HUES64 (cell line): ENCODE measurements at regions not wholly inside any gene's neighbourhood (a gene's known extent, or its start where the extent isn't known, plus 50 kb on each side); places are given as distances from the start of the nearest gene placed in this dataset.

Experiments used
- H3K27ac ChIP-seq: 2 replicates; pipeline ENCODE4 v1.7.0; 2013; ENCODE audit warnings: low read depth, low read length, inconsistent platforms
- H3K27me3 ChIP-seq: 2 replicates; pipeline ENCODE4 v1.6.1; 2013; ENCODE audit warnings: mild to moderate bottlenecking, low read length; ENCODE audit not compliant: insufficient read depth
- H3K36me3 ChIP-seq: 2 replicates; pipeline ENCODE4 v1.6.1; 2013; ENCODE audit warnings: mild to moderate bottlenecking, low read length; ENCODE audit not compliant: insufficient read depth
- H3K4me1 ChIP-seq: 2 replicates; pipeline ENCODE4 v1.6.1; 2013; ENCODE audit warnings: mild to moderate bottlenecking, low read length, moderate library complexity; ENCODE audit not compliant: insufficient read depth
- H3K4me3 ChIP-seq: 2 replicates; pipeline ENCODE4 v1.5.1; 2013; ENCODE audit warnings: mild to moderate bottlenecking, low read length, moderate library complexity
- H3K9ac ChIP-seq: 2 replicates; pipeline ENCODE4 v1.6.1; 2013; ENCODE audit warnings: mild to moderate bottlenecking, low read depth, low read length
- H3K9me3 ChIP-seq: 2 replicates; pipeline ENCODE4 v1.6.1; 2013; ENCODE audit warnings: low read depth, low read length; ENCODE audit not compliant: insufficient read depth
- WGBS: fragments of 150-250, 120-280 bp; methylation state at CpG from one replicate; pipeline ENCODE4 v1.1.7; 2013; ENCODE audit warnings: missing lambda C conversion rate; 5-methylcytosine and 5-hydroxymethylcytosine counted together

DNA sequence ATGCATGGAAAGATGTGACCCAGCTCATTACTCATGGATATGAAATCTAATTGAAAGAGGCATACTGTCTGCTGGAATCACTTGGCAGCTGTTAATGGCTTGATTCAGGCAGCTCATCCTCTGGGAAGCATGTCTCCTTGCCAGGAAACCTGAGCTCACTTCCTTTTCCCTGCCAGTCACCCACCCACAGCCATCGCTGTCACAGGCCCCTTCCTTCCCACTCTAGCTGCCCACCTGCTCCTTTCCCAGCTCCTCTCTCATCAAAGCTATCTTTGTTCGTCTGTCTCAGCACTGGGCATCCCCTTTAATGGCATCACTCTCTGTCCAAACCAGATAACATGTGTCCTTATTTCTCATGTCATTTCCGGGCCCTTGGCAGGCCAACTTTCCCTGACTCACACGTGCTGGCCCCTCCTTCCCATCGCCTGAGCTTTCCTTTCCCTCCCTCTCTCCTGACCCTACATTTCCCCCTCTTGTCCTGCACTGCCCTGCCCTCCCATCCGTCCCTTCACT, 721.9 kb downstream of the TNS3 start:
- 82% methylated on average over 6 of the region's 6 CpGs for WGBS

DNA sequence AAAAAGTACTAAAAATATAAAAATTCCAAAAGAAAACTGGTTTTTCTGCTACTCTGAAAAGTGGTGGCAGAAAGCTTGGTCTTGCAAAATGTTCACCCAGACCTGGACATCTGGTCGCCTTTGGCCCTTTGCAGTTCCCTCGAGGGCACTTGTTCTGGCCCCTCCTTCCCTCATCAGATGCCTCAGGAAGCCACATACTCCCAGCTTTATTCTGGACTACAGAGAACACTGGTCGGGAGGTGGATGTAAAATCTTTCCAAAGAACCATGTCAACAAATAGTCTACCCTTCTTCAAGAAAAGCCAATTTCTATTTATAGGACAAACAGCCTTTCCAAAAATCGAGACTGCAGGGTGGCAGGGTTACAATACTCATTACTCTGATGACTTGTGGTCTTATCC, 726.1 kb downstream of the TNS3 start:
- Histone ChIP-seq H3K4me1 (no peaks in the 10 kb centered on the region), H3K27ac (no peak overlapping the region), H3K9ac (no peak overlapping the region), H3K27me3 (no peaks in the 10 kb centered on the region), H3K36me3 (no peaks in the 10 kb centered on the region), H3K9me3 (no peaks in the 10 kb centered on the region), H3K4me3 (no peak overlapping the region)
- WGBS: 88% methylated on average over 4 of the region's 4 CpGs

More for the DNA sequence above, 721.9 kb downstream of the TNS3 start:
- H3K27me3 ChIP-seq: no peaks in the 10 kb centered on the region
- no peak overlapping the region for H3K4me3 ChIP-seq
- no peaks in the 10 kb centered on the region for H3K9me3 ChIP-seq
- no peak overlapping the region for H3K9ac ChIP-seq
- H3K27ac ChIP-seq: no peak overlapping the region
- H3K4me1 ChIP-seq: no peaks in the 10 kb centered on the region
- H3K36me3 ChIP-seq: no peaks in the 10 kb centered on the region

DNA sequence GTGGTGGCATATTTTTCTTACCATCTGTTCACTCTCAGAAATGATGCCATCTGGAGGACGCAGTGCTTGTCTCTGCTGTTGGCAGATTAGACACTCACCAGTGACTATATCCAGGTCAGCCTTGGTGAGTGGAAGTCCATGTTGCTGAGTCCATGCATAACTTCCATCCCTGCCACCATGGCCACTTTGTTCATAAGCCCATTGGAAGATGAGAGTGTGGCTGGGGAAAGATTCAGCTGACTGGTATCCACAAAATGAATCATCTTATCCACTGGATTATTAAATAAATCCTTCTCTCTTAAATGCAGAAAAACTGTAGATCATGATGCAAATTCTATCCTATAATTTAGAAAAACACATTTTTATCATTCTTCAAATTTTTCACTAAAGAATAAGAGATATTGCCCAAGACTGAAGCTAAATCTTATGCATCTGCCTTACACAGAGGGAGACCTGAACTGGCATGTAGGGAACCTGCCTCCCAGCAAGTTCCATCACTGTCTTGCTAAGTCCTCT, 726.9 kb downstream of the TNS3 start:
- H3K27ac ChIP-seq: no peak overlapping the region
- H3K36me3 ChIP-seq: no peaks in the 10 kb centered on the region
- no peaks in the 10 kb centered on the region for H3K9me3 ChIP-seq
- H3K4me3 ChIP-seq: no peak overlapping the region
- H3K4me1 ChIP-seq: no peaks in the 10 kb centered on the region
- H3K27me3 ChIP-seq: no peaks in the 10 kb centered on the region
- H3K9ac ChIP-seq: no peak overlapping the region
- WGBS: 89% methylated on average over 1 of the region's 1 CpG

DNA sequence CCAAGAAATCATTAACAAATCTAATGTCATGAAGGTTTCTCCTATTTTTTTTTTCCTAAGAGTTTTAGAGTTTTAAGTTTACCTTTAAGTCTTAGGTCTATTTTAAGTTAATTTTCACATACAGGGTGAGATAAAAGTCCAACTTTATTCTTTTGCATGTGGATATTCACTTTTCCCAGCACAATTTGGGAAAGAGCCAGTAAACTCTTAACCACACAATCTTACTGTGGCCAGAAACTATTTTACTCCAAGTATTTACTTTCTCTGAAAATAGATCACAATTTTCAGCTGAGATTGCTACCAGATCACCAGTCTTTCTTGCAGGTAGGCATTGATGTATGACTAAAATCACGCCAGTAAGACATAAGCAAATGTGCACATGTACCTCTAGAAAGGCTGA, 728.5 kb downstream of the TNS3 start:
- H3K9ac ChIP-seq: no peak overlapping the region
- H3K27me3 ChIP-seq: no peaks in the 10 kb centered on the region
- H3K27ac ChIP-seq: no peak overlapping the region
- no peaks in the 10 kb centered on the region for H3K36me3 ChIP-seq
- H3K9me3 ChIP-seq: no peaks in the 10 kb centered on the region
- H3K4me3 ChIP-seq: no peak overlapping the region
- no peaks in the 10 kb centered on the region for H3K4me1 ChIP-seq
- WGBS: 96% methylated on average over 1 of the region's 1 CpG

DNA sequence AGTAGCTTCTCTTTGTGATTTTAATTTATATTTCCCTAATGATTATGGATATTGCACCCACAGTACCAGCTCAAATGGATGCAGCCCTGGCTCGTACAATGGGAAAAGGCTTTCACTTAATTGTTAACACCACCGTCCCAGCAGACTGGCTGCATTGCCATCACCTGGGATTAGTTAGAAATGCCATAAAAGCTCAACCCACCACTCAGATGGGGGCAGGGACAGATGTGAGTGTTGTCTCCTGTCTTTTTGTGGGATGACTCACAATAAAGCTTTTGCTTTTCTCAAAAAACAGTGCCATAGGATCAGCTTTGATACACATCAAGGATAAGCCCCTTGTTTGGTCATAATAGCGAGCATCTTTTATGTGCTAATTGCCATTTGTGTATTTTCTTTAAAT, 729.1 kb downstream of the TNS3 start:
- Histone ChIP-seq H3K9ac (no peak overlapping the region), H3K4me1 (no peaks in the 10 kb centered on the region), H3K27ac (no peak overlapping the region), H3K36me3 (no peaks in the 10 kb centered on the region), H3K4me3 (no peak overlapping the region), H3K9me3 (no peaks in the 10 kb centered on the region), H3K27me3 (no peaks in the 10 kb centered on the region)
- 86% methylated on average over 2 of the region's 3 CpGs for WGBS

DNA sequence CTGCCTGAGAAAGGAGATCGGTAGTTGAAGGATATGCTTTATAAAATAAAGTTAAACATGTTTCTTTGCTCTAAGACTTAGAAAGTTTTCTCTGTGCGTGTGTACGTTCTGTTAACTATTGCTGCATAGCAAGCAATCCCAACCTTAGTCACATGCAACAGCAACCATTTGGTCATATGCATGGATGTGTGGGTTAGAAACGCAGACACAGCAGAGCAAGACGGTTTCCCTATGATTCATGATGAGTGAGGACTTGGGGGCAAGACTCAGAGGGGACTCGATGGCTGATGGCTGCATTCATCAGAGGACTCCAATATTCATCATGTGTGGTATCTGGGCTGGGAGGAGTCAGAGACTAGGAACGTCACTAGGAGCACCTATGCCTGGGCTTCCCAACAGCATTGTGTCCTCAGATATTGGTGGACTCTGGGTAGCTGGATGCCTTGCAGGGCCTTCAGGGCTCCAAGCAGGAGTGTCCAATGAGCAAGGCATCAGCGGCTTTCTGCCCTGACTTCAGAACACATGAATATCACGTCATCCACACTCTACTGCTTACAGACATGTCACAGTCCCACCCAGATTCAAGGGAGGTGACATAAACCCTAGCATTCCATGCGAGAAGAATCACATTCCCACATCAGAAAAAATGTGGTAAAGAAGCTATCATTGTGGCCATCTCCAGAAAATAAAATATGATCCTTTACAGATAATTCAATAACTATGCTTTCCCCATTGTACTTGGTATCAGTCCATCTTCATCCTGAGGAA, 731.2 kb downstream of the TNS3 start:
- H3K27me3 ChIP-seq: no peaks in the 10 kb centered on the region
- no peak overlapping the region for H3K27ac ChIP-seq
- H3K9ac ChIP-seq: no peak overlapping the region
- no peak overlapping the region for H3K4me3 ChIP-seq
- 96% methylated on average over 10 of the region's 10 CpGs for WGBS
- no peaks in the 10 kb centered on the region for H3K9me3 ChIP-seq
- H3K36me3 ChIP-seq: no peaks in the 10 kb centered on the region
- no peaks in the 10 kb centered on the region for H3K4me1 ChIP-seq

DNA sequence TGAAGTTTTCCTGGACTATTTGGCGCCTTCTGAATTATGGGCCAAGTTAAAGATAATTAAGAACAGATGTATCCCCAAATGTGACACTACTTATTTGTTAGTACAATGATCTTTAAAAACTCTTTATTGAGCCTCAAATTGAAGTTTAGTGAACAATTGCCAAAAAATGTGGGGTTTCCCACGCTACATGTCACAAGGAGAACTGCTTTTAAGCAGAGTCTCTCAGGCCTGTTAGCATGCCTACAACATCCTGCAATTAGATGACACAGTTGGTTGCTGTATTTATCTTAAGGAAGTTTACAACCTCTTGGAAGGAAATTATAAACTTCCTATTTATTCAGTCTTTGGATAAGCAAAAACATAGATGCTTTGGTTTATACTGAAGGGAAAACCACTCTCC, 733.0 kb downstream of the TNS3 start:
- Histone ChIP-seq H3K9ac (no peak overlapping the region), H3K36me3 (no peaks in the 10 kb centered on the region), H3K27ac (no peak overlapping the region), H3K9me3 (no peaks in the 10 kb centered on the region), H3K4me3 (no peak overlapping the region), H3K4me1 (no peaks in the 10 kb centered on the region), H3K27me3 (no peaks in the 10 kb centered on the region)
- 89% methylated on average over 2 of the region's 2 CpGs for WGBS

DNA sequence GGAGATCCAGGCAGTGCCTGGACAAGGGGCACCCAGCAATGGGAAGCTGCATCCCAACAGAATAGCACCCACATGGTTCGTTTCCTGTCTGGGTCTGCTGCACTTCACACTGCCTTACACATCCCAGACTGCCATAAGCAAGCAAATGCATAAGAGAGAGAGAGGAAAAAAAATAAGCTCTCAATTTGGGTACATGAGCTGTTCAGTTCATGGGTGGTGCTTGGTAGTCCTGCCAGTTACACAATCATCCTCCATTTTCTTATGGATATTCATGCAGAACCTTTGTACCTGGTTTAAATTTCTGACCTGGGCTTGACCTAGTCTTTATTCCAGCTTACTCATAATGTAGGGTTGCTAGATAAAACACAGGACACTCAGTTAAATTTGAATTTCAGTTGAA, 733.6 kb downstream of the TNS3 start:
- no peaks in the 10 kb centered on the region for H3K36me3 ChIP-seq
- 75% methylated on average over 1 of the region's 1 CpG for WGBS
- H3K9me3 ChIP-seq: no peaks in the 10 kb centered on the region
- H3K9ac ChIP-seq: no peak overlapping the region
- no peaks in the 10 kb centered on the region for H3K27me3 ChIP-seq
- no peak overlapping the region for H3K4me3 ChIP-seq
- H3K27ac ChIP-seq: no peak overlapping the region
- H3K4me1 ChIP-seq: no peaks in the 10 kb centered on the region

DNA sequence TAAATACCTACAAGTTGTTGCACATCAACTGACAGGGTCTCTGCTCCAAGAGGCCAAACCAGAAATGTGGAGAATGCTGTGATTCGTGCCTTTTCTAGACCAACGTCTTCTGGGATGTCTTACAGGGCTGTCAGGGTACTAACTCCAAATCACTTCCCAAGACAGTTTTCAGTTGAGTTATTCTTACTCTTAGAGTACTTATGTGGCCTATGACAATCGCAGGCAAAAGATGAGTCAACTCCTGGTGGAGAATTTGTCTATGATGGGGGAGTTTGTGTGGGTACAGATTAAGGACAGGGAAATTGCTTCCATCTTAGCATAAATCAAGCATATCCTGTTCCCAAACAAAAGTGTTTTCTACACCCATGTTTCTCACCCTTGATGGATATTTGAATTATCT, 734.8 kb downstream of the TNS3 start:
- Histone ChIP-seq H3K27me3 (no peaks in the 10 kb centered on the region), H3K9me3 (no peaks in the 10 kb centered on the region), H3K27ac (no peak overlapping the region), H3K36me3 (no peaks in the 10 kb centered on the region), H3K4me1 (no peaks in the 10 kb centered on the region), H3K9ac (no peak overlapping the region), H3K4me3 (no peak overlapping the region)
- 97% methylated on average over 3 of the region's 3 CpGs for WGBS

DNA sequence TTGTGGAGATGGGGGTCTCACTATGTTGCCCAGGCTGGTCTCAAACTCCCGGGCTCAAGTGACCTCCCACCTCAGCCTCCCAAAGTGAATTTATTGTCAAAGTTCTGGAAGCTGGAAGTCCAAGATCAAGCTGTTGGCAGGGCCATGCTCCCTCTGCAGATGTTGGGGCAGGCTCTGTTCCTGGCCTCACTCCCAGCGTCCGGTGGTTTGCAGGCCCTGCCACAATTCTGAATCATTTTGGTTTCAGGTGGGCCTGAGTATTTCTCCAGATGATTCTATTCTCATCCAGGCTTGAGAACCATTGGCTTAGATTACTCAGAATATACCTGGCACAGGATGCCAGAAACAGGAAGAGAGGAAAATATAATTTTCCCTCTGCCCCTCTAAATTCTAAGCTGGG, 737.4 kb downstream of the TNS3 start:
- H3K4me1 ChIP-seq: no peaks in the 10 kb centered on the region
- WGBS: 67% methylated on average over 3 of the region's 3 CpGs
- no peaks in the 10 kb centered on the region for H3K27me3 ChIP-seq
- H3K36me3 ChIP-seq: no peaks in the 10 kb centered on the region
- no peak overlapping the region for H3K9ac ChIP-seq
- no peaks in the 10 kb centered on the region for H3K9me3 ChIP-seq
- H3K27ac ChIP-seq: no peak overlapping the region
- H3K4me3 ChIP-seq: no peak overlapping the region

DNA sequence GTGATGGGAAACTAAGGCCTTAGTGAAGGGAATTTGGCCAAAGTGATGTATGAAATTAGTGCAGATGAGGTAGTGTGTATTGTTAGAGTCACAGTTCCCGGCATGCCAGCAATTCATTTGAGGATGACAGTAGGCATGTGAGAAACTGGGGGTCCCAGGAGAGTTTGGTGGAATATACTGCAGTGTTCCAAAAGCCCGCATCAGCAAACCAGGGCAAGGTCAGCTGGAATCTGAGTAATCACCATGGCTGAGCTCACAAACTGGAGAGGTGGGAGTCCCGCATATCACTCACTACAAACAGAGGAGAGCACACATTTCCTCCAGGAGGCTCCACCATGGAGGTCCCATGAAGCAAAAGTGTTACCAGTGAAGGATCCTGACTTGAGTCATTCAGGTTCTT, 740.7 kb downstream of the TNS3 start:
- Histone ChIP-seq H3K4me1 (no peaks in the 10 kb centered on the region), H3K27me3 (no peaks in the 10 kb centered on the region), H3K9me3 (no peaks in the 10 kb centered on the region), H3K27ac (no peak overlapping the region), H3K9ac (no peak overlapping the region), H3K36me3 (no peaks in the 10 kb centered on the region), H3K4me3 (no peak overlapping the region)
- 96% methylated on average over 3 of the region's 3 CpGs for WGBS
